HG03139 (cell line): ENCODE measurements at regions not wholly inside any gene's neighbourhood (a gene's known extent, or its start where the extent isn't known, plus 50 kb on each side); places are given as distances from the start of the nearest gene placed in this dataset.
"Not testable (repeated sequence)": the region's sequence is repeated elsewhere in the genome, so short reads cannot be mapped to it uniquely, and the experiment has no call there.

Experiments
- ATAC-seq: cut with Tn5 transposase; IDR thresholded peaks from one replicate; pipeline ENCODE4 v1.9.1; 2021; ENCODE audit not compliant: unreplicated experiment

- ATAC-seq = no peak
These were observed 136.3 kb upstream of the BASP1 start for GRCh38 chr5:17081142-17081541.

GRCh38 chr5:17083276-17083675, 134.2 kb upstream of the BASP1 start:
- not testable (repeated sequence) for ATAC-seq

DNA sequence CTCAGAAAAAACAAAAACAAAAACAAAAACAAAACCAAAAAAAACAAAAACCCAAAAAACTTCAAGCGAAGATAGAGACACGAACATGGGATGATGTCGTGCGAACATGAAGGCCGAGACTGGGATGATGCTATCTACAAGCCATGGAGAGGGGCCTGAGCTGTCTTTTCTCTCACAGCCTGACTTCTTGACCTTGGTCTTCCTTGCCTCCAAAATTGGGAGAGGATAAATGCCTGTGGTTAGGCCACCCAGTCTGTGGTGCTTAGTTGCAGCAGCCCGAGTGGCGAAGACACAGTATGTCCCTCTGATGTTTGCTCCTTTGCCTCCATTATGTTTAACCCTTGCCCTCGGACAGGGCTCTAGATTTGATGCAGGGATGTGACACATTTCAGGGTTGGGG, 130.4 kb upstream of the BASP1 start:
- ATAC-seq = no peak

- ATAC-seq = no peak
These were observed 129.4 kb upstream of the BASP1 start for GRCh38 chr5:17088051-17088450.

- no peak for ATAC-seq
These were observed 128.4 kb upstream of the BASP1 start for GRCh38 chr5:17089001-17089400.

GRCh38 chr5:17089690-17090089, 127.7 kb upstream of the BASP1 start:
- ATAC-seq = no peak

- ATAC-seq = no peak
These were observed 126.6 kb upstream of the BASP1 start for GRCh38 chr5:17090839-17091238.

DNA sequence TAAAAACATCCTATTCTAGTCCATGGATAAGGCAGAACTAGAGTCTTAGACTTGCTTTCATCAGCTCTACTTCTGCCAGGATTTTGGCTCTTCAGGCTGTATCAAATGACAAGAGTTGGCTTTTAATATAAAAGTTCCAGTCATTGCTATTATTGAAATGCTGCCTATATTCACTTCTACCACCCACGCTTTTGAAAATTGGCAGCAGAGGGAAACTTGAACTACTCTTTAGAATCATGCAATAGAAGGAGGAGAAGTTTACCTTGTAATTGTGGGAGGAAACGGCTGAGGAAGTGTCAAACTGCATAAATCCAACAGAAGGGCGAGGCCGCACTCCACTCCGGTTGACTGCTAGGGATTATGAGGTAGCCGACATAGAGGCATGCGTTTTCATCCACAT, 122.6 kb upstream of the BASP1 start:
- ATAC-seq = no peak

GRCh38 chr5:17096952-17097695, 120.3 kb upstream of the BASP1 start:
- no peak for ATAC-seq

DNA sequence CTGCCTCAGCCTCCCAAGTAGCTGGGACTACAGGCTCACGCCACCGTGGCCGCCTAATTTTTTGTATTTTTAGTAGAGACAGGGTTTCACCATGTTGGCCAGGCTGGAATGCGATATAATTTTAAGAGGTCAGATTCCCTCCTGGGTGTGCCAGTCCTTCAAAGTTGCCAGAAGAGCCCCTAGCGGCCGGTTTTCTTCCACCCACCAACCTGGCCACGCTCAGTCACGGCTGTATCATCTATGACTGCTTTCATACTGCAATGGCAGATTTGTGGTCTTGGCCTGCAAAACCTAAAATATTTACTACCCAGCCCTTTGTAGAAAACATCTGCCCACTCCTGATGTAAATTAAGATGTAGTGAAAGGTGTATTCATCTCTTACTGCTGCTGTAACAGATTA, 117.5 kb upstream of the BASP1 start:
- ATAC-seq = no peak

- no peak for ATAC-seq
These were observed 114.0 kb upstream of the BASP1 start for GRCh38 chr5:17103461-17103860.

DNA sequence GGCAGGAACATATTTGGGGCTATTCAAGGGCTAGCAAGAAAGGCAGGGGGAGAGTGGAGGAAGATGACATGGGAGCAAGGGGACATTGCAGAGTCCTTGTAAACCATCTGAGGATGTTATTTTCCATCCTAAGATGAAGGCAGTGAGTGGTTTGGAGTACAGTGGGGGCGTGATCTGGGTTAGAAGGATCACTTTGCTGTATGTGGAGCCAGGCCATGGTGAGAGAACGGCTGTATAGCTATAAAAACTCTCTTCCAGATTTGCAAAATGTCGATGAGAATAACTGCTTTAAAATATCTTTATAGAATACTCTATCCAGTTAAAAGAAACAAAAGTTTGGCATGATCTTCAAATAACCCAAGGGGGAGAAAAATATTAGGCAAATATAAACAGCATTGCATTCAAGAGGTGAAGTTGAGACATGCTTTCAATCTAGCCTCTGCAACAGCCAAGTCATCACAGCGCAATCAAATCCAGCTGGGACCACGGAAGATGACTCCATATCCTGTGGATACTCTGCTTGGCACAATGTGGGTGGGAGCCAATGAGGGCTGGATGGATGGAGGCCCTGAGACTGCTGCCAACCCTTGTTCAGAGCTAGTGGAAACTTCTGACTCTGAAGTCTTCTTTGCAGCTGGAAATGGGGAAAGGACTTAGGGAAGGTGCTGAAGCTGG, 111.5 kb upstream of the BASP1 start:
- ATAC-seq = no peak

GRCh38 chr5:17106521-17106920, 110.9 kb upstream of the BASP1 start:
- no peak for ATAC-seq

DNA sequence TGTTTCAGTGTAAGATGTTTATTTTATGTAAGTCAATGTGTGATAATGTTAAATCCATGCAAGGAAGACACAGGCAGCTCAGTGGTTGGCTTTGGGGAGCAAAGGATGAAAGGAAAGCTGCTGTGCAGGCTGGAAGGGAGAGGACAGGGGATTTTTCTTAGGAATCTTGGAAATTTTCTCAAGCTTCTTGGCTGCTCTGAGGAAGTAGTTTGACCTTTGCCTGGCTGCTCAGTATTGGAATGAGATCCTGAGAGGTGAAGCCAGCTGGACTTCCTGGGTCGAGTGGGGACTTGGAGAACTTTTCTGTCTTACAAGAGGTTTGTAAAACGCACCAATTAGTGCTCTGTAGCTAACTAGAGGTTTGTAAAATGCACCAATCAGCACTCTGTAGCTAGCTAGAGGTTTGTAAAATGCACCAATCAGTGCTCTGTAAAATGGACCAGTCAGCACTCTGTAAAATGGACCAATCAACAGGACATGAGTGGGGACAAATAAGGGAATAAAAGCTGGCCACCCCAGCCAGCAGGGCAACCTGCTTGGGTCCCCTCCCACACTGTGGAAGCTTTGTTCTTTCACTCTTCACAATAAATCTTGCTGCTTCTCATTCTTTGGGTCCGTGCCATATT, 105.2 kb upstream of the BASP1 start:
- ATAC-seq = not testable (repeated sequence)

DNA sequence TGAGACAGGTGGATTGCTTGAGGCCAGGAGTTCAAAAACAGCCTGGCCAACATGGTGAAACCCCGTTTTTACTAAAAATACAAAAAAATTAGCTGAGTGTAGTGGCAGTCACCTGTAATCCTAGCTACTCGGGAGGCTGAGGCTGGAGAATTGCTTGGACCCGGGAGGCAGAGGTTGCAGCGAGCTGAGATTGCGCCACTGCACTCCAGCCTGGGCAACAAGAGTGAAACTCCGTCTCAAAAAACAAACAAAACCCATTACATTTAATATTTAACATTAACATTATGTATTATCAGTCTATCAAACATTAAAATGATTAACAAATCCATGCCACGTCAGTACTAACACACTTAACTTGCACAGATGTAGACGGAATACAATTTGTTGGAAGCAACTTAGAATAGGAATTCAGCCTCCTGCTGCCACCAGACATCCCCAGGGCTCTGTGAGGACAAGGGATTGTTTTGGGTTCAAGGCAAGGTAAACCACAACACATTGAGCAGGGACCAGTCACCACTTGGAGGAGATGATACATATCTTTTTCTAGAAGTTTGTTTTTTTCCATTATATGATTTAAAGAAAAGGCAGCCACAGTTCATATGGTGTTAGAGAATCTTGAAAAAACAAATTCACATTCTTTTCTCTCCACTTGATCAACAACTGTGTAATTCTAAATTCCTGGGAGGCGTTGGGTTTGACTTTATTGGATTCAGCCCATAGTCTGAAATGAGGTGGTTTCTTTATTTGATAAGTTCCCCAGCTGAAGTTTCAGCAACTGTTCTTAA, 104.1 kb upstream of the BASP1 start:
- no peak for ATAC-seq

DNA sequence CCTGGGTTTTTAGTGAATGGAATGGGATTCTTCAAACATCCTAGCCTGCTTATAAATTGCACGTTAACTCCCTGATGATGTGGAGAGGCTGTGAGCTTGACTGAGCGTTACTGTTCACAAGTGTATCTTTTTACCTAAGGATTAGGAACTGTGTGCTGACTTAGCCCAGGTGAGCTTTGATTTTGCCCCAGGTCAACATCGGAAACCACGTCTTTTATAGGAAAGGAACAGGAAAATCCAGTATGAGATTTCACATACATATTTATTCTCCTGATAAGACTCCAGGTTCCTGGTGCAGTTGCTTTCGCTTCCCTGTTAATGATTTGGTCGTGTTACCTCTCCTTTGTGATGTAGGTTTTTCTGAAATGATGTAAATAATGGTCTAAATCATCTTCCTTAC, 103.2 kb upstream of the BASP1 start:
- no peak for ATAC-seq

GRCh38 chr5:17114715-17115599, 102.5 kb upstream of the BASP1 start:
- ATAC-seq = no peak

- no peak for ATAC-seq
These were observed 101.6 kb upstream of the BASP1 start for GRCh38 chr5:17115855-17116254.

DNA sequence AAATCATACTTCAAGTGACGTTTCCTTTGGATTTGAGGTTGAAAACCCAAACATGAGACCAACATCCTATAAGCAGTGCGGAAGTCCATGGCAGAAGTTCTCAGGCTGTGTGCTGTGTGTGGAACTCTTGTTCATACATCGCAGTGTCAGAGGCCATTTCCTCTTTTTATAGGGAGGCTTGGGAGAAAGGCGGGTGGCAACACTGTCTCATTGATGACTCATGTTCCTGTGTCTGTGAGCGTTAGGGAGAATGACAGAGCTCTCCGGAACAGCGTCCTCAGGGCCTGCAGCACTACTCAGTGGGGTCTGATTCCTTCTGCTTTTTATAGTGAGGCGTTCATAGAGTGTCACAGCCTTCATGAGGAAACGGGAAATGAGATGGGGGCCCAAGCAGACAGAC, 98.8 kb upstream of the BASP1 start:
- ATAC-seq = peak; percentile 83

DNA sequence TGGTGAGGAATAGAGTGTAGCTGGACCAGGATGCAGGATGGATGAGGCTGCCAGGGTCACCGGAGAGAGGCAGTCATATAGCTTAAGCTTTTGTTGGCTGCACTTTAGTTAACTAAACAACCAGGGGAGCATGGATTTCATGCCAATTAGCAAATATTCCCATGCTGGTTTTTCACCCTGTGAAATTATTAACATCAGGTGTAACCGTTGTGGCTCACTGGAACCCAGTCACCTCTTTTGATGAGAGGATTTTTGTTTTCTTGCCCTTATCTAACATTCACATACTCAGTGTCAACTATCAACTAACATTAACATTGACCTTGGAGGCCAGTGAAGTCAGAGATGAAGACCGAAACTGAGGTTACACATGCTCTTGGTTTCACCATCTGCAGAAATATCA, 97.2 kb upstream of the BASP1 start:
- no peak for ATAC-seq

- no peak for ATAC-seq
These were observed 95.7 kb upstream of the BASP1 start for GRCh38 chr5:17121776-17122175.
